Tibial artery (tissue), 4 donors: ENCODE measurements at regions not wholly inside any gene's neighbourhood (a gene's known extent, or its start where the extent isn't known, plus 50 kb on each side); places are given as distances from the start of the nearest gene placed in this dataset.

Source experiments
- DNase-seq, 2 donors: peaks; one replicate each; pipeline ENCODE4 v3.0.0-alpha.2; 2019
- H3K27ac ChIP-seq, 2 donors: fragments of 200-600 bp; sonication (generic) in 1 of 2; 1 replicate in 1 of 2; 2 replicates in 1 of 2; pipeline ENCODE4 v1.5.1; 2018 to 2019; ENCODE audit warnings: mild to moderate bottlenecking in 1 of 2
- H3K27me3 ChIP-seq, 2 donors: fragments of 200-600 bp; sonication (generic) in 1 of 2; one replicate each; pipeline versions ENCODE4 v1.5.1 to v1.6.0; 2016 to 2019
- H3K36me3 ChIP-seq, 3 donors: fragments of 200-600 bp; sonication (generic) in 2 of 3; one replicate each; pipeline ENCODE4 v1.5.1; 2016 to 2019; ENCODE audit warnings: mild to moderate bottlenecking in 2 of 3
- H3K4me1 ChIP-seq, 4 donors: fragments of 200-600 bp; sonication (generic) in 2 of 4; 1 replicate in 3 of 4; 2 replicates in 1 of 4; pipeline ENCODE4 v1.5.1; 2016 to 2019
- H3K4me3 ChIP-seq, 2 donors: fragments of 200-600 bp; sonication (generic) in 1 of 2; 1 replicate in 1 of 2; 2 replicates in 1 of 2; pipeline ENCODE4 v1.5.1; 2018 to 2019; ENCODE audit warnings: mild to moderate bottlenecking in 2 of 2
- H3K9me3 ChIP-seq, 3 donors: fragments of 200-600 bp; sonication (generic) in 1 of 3; one replicate each; pipeline ENCODE4 v1.5.1; 2016 to 2019
- intact Hi-C: fragments of 100-400 bp; cut with DNase I; formaldehyde crosslinking; loops from one replicate; pipeline ENCODE4 v1.15.0; 2023; ENCODE audit warnings: low total_unique reads
- TF ChIP-seq, protein P1 (sequence below), 2 experiments: fragments of 200-600 bp in 1 of 2; fragments of 450-650 bp in 1 of 2; IDR thresholded peaks; one replicate each; pipeline ENCODE4 v1.5.1; 2017 to 2019; ENCODE audit warnings: antibody characterized with exemption in 2 of 2, mild to moderate bottlenecking in 1 of 2, moderate library complexity in 1 of 2

DNA sequence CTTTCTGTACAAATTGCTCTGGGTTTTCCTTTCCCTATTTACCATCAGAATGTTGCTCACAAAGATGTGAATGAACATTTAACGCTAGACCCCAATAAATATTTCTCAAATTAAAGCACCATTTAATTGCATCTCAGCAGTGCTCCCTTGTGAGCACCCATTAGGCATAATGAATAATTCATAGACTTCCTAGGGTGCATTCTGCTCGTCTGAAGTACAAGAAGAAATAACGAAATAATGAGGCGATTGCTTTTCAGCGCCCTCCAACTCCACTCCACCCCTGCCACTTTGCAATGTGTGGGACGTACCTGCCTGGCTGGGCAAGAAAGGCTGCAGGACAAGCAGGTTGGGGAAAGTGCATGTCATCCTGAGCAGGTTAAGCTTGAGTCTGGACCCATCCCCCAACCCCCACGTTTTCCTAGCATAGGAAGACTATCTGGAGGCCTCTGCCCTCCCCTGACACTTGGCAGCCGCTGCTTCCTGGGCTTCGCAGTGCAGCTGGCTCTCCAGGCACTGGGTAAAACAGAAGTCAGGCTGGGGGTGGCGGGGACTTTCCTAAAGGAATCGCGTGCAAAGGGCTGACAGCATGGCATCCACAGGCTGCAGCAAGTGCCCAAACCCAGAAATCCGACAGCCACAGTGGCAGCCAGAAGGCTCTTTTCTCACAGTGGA is 253.7 kb downstream of the DUSP6 start:
- no peaks in the 10 kb centered on the region for H3K36me3 ChIP-seq
- DNase-seq: no peak
- no peak overlapping the region for H3K27ac ChIP-seq
- H3K9me3 ChIP-seq: no peaks in the 10 kb centered on the region
- TF ChIP-seq, protein P1, sequence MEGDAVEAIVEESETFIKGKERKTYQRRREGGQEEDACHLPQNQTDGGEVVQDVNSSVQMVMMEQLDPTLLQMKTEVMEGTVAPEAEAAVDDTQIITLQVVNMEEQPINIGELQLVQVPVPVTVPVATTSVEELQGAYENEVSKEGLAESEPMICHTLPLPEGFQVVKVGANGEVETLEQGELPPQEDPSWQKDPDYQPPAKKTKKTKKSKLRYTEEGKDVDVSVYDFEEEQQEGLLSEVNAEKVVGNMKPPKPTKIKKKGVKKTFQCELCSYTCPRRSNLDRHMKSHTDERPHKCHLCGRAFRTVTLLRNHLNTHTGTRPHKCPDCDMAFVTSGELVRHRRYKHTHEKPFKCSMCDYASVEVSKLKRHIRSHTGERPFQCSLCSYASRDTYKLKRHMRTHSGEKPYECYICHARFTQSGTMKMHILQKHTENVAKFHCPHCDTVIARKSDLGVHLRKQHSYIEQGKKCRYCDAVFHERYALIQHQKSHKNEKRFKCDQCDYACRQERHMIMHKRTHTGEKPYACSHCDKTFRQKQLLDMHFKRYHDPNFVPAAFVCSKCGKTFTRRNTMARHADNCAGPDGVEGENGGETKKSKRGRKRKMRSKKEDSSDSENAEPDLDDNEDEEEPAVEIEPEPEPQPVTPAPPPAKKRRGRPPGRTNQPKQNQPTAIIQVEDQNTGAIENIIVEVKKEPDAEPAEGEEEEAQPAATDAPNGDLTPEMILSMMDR (IDR thresholded peaks at IDR 0.05): no peak
- H3K4me1 ChIP-seq: no peaks in the 10 kb centered on the region
- no peak overlapping the region for H3K4me3 ChIP-seq
- intact Hi-C loops: no loop called here
- H3K27me3 ChIP-seq: no peaks in the 10 kb centered on the region

- H3K27ac ChIP-seq: no peak overlapping the region
- no peak overlapping the region for H3K4me3 ChIP-seq
- no peak for DNase-seq
- H3K4me1 ChIP-seq: no peaks in the 10 kb centered on the region
- intact Hi-C loops: no loop called here
- TF ChIP-seq, protein P1 (IDR thresholded peaks at IDR 0.05): no peak
- H3K27me3 ChIP-seq: no peaks in the 10 kb centered on the region
- H3K9me3 ChIP-seq: no peaks in the 10 kb centered on the region
- no peaks in the 10 kb centered on the region for H3K36me3 ChIP-seq
Observed at GRCh38 chr12:89092297-89092696, 260.0 kb downstream of the DUSP6 start.

- Histone ChIP-seq H3K36me3 (no peaks in the 10 kb centered on the region), H3K27ac (no peak overlapping the region), H3K9me3 (no peaks in the 10 kb centered on the region), H3K4me1 (no peaks in the 10 kb centered on the region), H3K27me3 (no peaks in the 10 kb centered on the region), H3K4me3 (no peak overlapping the region)
- TF ChIP-seq, protein P1 (IDR thresholded peaks at IDR 0.05): no peak
- intact Hi-C loops: no loop called here
- DNase-seq: no peak
Observed at GRCh38 chr12:89091293-89091841, 260.9 kb downstream of the DUSP6 start.

DNA sequence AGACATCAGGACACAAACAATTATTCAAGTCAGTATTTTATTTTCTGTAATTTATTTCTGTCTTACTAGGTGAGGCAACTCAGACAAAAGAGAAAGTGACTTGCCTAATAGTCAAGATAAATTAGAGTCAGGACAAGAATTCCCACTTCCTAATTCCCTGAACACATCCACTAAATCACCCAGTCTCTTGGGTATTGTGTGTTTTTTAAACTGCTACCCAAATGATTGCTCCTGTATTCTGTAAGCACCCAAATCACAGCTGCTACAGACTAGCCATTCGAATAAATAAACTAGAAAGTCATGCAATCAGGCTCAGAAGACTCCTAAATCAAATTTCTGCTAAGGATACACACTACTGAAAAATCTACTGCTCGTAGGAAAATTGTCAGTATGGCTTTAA is 263.0 kb downstream of the DUSP6 start:
- H3K36me3 ChIP-seq: no peaks in the 10 kb centered on the region

DNA sequence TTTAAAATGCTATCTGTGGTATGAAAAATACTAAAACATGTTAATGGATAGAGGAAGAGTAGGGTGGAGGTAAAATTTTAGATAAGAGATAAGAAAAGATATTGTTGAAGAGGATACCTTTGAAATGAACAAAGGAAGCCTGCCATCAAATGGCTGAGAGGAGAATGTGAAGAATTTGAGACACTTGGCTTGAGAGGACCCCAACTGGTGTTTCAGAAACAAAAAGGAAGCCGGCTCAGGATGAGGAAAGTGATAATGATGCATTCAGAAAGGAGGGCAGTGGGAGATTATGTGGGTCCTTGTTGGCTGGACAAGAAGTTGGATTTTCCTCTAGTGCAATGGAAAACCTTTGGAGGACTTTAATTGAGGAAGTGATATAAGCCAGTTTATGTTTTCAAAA is 264.4 kb downstream of the DUSP6 start:
- TF ChIP-seq, protein P1 (IDR thresholded peaks at IDR 0.05): no peak
- H3K4me3 ChIP-seq: no peak overlapping the region
- H3K27ac ChIP-seq: no peak overlapping the region
- no peak for DNase-seq
- H3K4me1 ChIP-seq: no peaks in the 10 kb centered on the region
- H3K36me3 ChIP-seq: no peaks in the 10 kb centered on the region
- intact Hi-C loops: no loop called here
- no peaks in the 10 kb centered on the region for H3K27me3 ChIP-seq
- no peaks in the 10 kb centered on the region for H3K9me3 ChIP-seq

More for the DNA sequence above, 263.0 kb downstream of the DUSP6 start:
- H3K4me1 ChIP-seq: no peaks in the 10 kb centered on the region
- no peaks in the 10 kb centered on the region for H3K9me3 ChIP-seq
- H3K27ac ChIP-seq: no peak overlapping the region
- no peaks in the 10 kb centered on the region for H3K27me3 ChIP-seq
- DNase-seq: no peak
- no peak overlapping the region for H3K4me3 ChIP-seq
- intact Hi-C loops: no loop called here
- TF ChIP-seq, protein P1 (IDR thresholded peaks at IDR 0.05): no peak
